ENCODE measurements at regions not wholly inside any gene's neighbourhood (a gene's known extent, or its start where the extent isn't known, plus 50 kb on each side); places are given as distances from the start of the nearest gene placed in this dataset.

GRCh38 chr15:87115795-87116194, 1036.1 kb downstream of the AGBL1 start:
- DNase-seq (ENCODE audit: low spot score), result no peak
- TF ChIP-seq, protein P1, sequence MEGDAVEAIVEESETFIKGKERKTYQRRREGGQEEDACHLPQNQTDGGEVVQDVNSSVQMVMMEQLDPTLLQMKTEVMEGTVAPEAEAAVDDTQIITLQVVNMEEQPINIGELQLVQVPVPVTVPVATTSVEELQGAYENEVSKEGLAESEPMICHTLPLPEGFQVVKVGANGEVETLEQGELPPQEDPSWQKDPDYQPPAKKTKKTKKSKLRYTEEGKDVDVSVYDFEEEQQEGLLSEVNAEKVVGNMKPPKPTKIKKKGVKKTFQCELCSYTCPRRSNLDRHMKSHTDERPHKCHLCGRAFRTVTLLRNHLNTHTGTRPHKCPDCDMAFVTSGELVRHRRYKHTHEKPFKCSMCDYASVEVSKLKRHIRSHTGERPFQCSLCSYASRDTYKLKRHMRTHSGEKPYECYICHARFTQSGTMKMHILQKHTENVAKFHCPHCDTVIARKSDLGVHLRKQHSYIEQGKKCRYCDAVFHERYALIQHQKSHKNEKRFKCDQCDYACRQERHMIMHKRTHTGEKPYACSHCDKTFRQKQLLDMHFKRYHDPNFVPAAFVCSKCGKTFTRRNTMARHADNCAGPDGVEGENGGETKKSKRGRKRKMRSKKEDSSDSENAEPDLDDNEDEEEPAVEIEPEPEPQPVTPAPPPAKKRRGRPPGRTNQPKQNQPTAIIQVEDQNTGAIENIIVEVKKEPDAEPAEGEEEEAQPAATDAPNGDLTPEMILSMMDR (IDR thresholded peaks at IDR 0.05; ENCODE audit: extremely low read depth, insufficient read depth, missing control alignments), result no peak
- in situ Hi-C loops (cut with MboI; ENCODE audit: low pct_unique_long_range_greater_than_20kb, low sequenced_read_pairs, unreplicated experiment), result no loop called here

DNA sequence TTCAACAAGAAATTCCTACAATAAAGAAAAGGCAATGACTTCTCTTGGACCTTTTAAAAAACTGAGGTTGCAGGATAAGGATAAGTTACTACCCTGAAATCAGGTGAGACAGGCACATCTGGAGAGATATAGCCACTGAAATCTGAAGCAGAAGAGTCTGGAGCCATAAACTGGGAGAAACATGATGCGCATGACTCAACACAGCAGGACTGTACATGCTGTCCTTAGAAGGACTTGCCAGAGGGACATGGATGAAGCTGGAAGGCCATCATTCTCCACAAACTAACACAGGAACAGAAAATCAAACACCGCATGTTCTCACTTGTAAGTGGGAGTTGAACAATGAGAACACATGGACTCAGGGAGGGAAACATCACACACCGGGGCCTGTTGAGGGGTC, 1020.2 kb downstream of the AGBL1 start:
- in situ Hi-C loops (cut with MboI; ENCODE audit: low pct_unique_long_range_greater_than_20kb, low sequenced_read_pairs, unreplicated experiment), result no loop called here
- TF ChIP-seq, protein P1 (IDR thresholded peaks at IDR 0.05; ENCODE audit: extremely low read depth, insufficient read depth, missing control alignments), result no peak
- DNase-seq (ENCODE audit: low spot score), result no peak

DNA sequence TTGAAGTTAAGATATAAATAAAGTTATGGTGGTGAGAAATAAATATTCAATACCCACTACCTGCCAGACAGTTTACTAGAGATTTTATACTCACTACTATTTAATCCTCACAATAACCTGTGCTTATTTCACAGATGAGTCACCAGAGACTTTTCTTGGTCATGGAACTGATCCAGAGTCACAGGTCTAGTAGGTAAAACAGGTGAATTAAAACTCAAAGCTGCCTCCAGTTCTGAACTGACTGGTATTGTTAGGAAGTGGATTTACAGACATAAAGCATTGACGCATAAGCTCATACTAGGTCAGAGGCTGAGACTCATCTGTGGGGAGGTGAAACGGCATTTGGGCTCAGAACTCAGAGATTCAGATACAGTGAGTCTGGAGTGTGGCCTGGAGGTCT, 1009.9 kb downstream of the AGBL1 start:
- DNase-seq (ENCODE audit: low spot score), result no peak
- TF ChIP-seq, protein P1 (IDR thresholded peaks at IDR 0.05; ENCODE audit: extremely low read depth, insufficient read depth, missing control alignments), result no peak
- in situ Hi-C loops (cut with MboI; ENCODE audit: low pct_unique_long_range_greater_than_20kb, low sequenced_read_pairs, unreplicated experiment), result no loop called here

DNA sequence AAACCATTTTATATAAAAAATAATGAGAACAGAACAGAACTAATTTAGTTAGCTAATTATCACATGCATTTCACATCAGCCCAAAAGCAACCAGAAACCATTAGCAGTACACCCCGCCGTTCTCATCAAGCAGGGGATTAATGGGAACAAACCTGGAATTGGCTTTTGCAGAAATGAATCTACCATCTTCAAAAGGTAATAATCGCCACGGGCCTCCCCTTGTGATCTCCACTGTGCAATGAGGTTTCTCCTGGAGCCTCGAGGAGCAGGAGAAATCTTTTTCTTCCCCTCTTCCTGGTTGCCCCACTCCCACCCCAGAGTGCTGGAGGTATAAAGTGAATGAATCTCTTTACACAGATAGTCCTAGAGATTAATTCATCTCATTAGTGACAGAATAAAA, 1003.5 kb downstream of the AGBL1 start:
- in situ Hi-C loops (cut with MboI; ENCODE audit: low pct_unique_long_range_greater_than_20kb, low sequenced_read_pairs, unreplicated experiment), result no loop called here

GRCh38 chr15:87082581-87082980, 1002.9 kb downstream of the AGBL1 start:
- TF ChIP-seq, protein P1 (IDR thresholded peaks at IDR 0.05; ENCODE audit: extremely low read depth, insufficient read depth, missing control alignments), result no peak
- no peak for DNase-seq (ENCODE audit: low spot score)
- in situ Hi-C loops (cut with MboI; ENCODE audit: low pct_unique_long_range_greater_than_20kb, low sequenced_read_pairs, unreplicated experiment), result no loop called here

More for the DNA sequence above, 1003.5 kb downstream of the AGBL1 start:
- TF ChIP-seq, protein P1 (IDR thresholded peaks at IDR 0.05; ENCODE audit: extremely low read depth, insufficient read depth, missing control alignments), result no peak
- DNase-seq (ENCODE audit: low spot score), result no peak

GRCh38 chr15:87080547-87080946, 1000.9 kb downstream of the AGBL1 start:
- TF ChIP-seq, protein P1 (IDR thresholded peaks at IDR 0.05; ENCODE audit: extremely low read depth, insufficient read depth, missing control alignments), result no peak
- in situ Hi-C loops (cut with MboI; ENCODE audit: low pct_unique_long_range_greater_than_20kb, low sequenced_read_pairs, unreplicated experiment), result no loop called here
- DNase-seq (ENCODE audit: low spot score), result no peak
